Activated CD4-positive, alpha-beta T cell treated with anti-CD3 and anti-CD28 coated beads, Interleukin-2, amount 50 U/mL, for 24 hours (primary cell): ENCODE measurements at regions not wholly inside any gene's neighbourhood (a gene's known extent, or its start where the extent isn't known, plus 50 kb on each side); places are given as distances from the start of the nearest gene placed in this dataset.
"Not testable (repeated sequence)": the region's sequence is repeated elsewhere in the genome, so short reads cannot be mapped to it uniquely, and the experiment has no call there.

Source experiments
- DNase-seq, 2 donors: peaks; one replicate each; pipeline ENCODE4 v3.0.0-alpha.2; 2020; ENCODE audit warnings: low read depth in 1 of 2, low spot score in 1 of 2

- no peak for DNase-seq
Observed at GRCh38 chr5:7269591-7270274, 126.2 kb upstream of the ADCY2 start.

DNA sequence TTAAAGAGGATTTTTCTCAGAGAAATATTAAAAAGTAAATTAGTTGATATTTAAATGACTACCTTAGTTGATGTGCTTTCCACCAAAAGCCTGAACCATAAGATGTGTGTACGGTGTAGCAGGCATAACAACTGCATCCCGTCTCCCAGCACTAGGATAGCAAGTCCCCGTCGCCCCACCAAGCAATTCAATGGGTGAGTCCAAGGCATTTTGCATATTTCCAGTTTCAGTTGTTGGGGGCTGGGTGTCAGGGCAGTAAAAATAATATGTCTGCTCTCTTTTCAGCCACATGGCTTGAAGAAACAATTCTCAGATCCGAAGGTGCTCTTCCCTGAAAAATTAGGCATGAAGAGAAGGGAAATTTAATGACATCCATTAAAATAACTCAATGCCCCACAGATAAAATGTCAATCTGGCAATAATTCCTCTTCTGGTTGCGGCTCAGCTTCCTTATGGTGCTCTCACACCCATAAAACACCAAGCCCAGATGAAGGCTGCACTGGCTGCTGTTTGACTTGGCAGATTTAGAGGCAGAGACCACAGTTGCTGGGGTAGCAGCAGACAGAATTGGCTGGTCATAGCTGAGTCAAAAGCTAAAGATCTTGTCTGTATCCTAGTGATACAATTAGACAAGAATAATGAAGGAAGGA is 124.4 kb upstream of the ADCY2 start:
- no peak for DNase-seq

- DNase-seq = no peak
Observed at GRCh38 chr5:7272408-7272965, 123.5 kb upstream of the ADCY2 start.

GRCh38 chr5:7274203-7274602 is 121.7 kb upstream of the ADCY2 start:
- no peak for DNase-seq

- DNase-seq = not testable (repeated sequence)
Observed at GRCh38 chr5:7289634-7290033, 106.3 kb upstream of the ADCY2 start.

DNA sequence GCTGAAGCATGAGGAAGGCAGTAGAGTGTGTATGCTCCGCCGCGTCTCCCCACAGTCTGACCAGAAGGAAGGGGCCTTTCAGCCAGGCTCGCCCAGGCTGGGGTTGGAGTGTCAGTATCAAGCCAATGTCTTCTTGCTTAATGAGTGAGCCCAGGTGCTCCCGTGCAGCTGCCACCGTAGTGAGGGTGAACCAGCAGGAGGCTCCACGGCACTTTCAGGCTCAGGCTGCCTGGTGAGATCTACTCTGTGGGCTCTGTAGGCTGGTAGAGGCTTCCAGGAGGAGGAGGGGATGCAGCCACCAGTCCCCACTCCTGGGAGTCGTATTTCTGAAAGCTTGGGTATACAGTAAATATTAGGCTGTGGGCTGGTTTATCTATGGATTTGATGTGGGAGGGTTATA is 98.1 kb upstream of the ADCY2 start:
- DNase-seq = not testable (repeated sequence)

- not testable (repeated sequence) for DNase-seq
Observed at GRCh38 chr5:7299731-7300130, 96.2 kb upstream of the ADCY2 start.

GRCh38 chr5:7305000-7305674 is 90.8 kb upstream of the ADCY2 start:
- DNase-seq = not testable (repeated sequence)

- DNase-seq = not testable (repeated sequence)
Observed at GRCh38 chr5:7306556-7306955, 89.4 kb upstream of the ADCY2 start.

DNA sequence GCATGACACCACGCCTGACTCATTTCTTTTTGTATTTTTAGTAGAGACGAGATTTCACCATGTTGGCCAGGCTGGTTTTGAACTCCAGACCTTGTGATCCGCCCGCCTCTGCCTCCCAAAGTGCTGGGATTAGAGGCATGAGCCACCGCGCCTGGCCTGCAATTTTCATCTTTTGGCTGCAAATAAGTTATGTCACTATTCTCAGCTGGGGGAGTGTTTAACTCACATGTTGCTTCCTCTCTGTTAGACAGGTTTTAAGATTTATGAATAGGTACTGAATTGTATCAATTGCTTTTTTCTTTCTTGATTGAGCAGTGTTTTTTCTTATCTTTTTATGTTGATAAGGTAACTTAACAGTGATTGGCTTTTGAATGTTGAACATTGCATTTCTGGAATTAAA is 88.2 kb upstream of the ADCY2 start:
- not testable (repeated sequence) for DNase-seq

- not testable (repeated sequence) for DNase-seq
Observed at GRCh38 chr5:7309715-7310114, 86.2 kb upstream of the ADCY2 start.

DNA sequence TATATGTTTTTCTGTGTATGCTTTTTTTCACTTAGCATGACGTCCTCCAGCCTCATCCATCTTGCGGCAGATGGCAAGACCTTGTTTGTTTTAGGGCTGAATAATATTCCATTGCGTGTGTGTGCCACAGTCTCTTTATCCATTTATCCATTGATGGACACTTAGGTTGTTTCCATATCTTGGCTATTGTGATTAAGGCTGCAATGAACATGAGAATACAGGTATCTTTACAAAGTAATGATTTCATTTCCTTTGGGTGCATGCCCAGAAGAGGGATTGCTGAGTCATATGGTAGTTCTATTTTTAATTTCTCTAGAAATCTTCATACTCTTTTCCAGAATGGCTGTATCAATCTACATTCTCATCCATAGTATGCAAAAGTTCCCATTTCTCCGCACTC is 85.3 kb upstream of the ADCY2 start:
- DNase-seq = not testable (repeated sequence)

- DNase-seq = no peak
Observed at GRCh38 chr5:7315118-7315517, 80.8 kb upstream of the ADCY2 start.

DNA sequence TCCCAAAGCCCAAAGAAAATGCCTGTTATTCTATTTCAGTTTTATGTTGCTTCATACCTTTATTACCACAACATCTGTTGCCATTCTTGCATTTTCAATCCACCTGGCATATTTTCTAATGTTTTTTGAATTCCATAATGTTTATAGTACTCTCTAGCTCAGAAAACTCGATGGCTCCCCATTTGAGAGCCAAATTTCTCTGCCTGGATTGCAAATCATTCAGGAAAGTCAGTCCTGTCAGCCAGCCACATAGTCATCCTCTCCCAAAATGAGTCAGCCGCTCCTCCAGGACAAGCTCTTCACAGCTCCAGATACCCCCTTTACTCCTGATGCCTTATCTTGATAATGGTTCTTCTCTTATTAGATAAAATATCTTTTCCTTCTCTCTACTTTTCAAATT is 78.2 kb upstream of the ADCY2 start:
- DNase-seq = no peak

DNA sequence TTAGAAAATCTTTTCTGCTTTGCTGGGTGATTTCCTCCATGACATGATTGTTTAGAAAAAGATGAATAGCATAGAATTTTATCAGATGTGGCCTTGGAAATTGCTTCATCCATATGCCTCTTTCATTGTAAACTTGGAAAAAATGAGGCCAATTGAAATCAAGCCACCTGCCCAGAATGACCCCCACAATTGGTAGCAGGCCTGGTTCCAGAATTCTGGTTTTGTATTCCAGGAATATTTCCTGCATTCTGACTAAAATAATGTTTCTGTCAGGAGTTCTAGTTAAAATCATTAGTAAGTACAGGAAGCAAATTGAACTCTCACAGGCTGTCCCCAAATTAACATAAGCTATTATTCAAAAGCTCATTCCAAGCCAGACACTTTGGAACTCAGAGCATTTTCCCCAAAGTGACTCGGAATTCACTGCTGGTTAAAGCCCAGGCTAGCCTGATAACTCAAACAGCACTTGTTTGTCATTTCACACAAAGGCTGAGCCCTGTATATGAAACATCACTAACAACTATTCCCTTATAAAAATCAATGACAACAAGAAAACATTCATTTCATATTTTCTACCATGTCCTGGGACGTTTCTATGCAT is 75.1 kb upstream of the ADCY2 start:
- no peak for DNase-seq

GRCh38 chr5:7321724-7322123 is 74.2 kb upstream of the ADCY2 start:
- DNase-seq = no peak

DNA sequence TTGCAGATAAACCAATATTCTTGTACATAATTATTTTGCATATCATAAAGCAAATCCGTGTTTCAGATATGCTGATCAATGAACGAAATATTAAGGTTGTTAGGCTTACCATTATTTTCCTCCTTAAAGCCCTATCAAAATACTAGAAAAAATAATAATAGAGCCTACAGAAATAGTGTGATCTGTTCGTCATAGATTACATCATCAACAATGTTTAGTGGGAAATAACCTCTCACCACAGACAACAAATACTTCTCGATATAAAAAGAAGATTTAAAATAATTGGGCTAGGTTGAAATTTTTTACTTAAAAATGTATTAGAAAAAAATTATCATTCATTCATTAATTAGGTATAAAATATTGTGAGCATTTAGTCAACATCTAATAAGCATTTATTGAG is 71.0 kb upstream of the ADCY2 start:
- DNase-seq = no peak

GRCh38 chr5:7325975-7326913 is 69.7 kb upstream of the ADCY2 start:
- DNase-seq = no peak

- DNase-seq = no peak
Observed at GRCh38 chr5:7329141-7329540, 66.8 kb upstream of the ADCY2 start.

DNA sequence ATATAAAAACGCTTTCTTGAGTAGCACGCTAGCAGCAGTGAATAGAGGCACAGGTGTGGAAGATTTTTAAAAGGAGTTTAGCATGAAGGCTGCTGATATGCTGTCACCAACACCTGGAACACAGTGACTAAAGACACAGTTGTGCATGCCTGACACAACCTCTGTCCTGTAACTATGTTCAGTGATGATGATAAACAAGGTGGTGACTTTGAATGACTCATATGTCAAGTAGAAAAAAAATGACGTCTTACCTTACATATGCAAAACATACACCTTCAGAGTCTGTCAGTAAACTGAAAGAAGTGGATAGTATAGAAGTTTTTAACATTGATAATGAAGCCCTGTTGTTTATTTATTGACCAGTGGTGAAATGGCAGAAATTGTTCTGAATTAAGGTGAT is 66.2 kb upstream of the ADCY2 start:
- no peak for DNase-seq

DNA sequence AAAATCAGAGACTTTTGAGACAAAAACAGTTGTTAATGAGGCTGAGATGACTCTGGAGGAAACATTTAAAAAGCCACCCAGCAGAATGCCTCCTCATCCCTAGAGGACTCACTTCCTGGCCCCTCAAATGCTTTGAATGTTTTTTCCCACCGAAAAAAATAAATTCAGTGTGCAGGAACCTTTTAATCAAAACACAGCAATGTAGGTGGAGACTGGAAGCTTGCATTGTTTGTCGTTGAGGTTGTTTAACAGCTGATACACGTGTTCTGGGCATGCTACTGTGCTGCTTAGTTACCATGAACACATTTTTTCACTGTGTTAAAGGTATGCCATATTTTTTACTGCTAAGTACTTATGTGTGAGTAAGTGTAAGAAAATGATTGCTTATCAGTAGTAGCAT is 65.7 kb upstream of the ADCY2 start:
- DNase-seq = no peak
